Gastroesophageal sphincter (tissue), 4 donors: ENCODE measurements at regions not wholly inside any gene's neighbourhood (a gene's known extent, or its start where the extent isn't known, plus 50 kb on each side); places are given as distances from the start of the nearest gene placed in this dataset.

Source experiments
- ATAC-seq: fragments of 150-250 bp; one replicate; pipeline ENCODE4 v1.9.1; 2016; ENCODE audit warnings: mild to moderate bottlenecking, moderate library complexity
- H3K27ac ChIP-seq, 4 donors: fragments of 200-600 bp; sonication (generic) in 3 of 4; 1 replicate in 3 of 4; 2 replicates in 1 of 4; pipeline ENCODE4 v1.5.1; 2016 to 2019
- H3K27me3 ChIP-seq: fragments of 200-600 bp; sonication (generic); one replicate; pipeline ENCODE4 v1.5.1; 2019
- H3K36me3 ChIP-seq, 2 donors: fragments of 200-600 bp; sonication (generic); one replicate each; pipeline ENCODE4 v1.5.1; 2019; ENCODE audit warnings: control low read depth in 1 of 2
- H3K4me1 ChIP-seq, 3 donors: fragments of 200-600 bp; sonication (generic); 1 replicate in 2 of 3; 2 replicates in 1 of 3; pipeline ENCODE4 v1.5.1; 2016 to 2019; ENCODE audit warnings: control low read depth in 2 of 3
- H3K4me3 ChIP-seq, 2 donors: fragments of 200-600 bp; sonication (generic); one replicate each; pipeline ENCODE4 v1.5.1; 2019; ENCODE audit warnings: mild to moderate bottlenecking in 1 of 2, moderate library complexity in 1 of 2
- H3K9me3 ChIP-seq, 3 donors: fragments of 200-600 bp; sonication (generic); one replicate each; pipeline ENCODE4 v1.5.1; 2017 to 2019; ENCODE audit warnings: control low read depth in 2 of 3
- EP300 ChIP-seq: sonication (generic); formaldehyde crosslinking; IDR thresholded peaks from one replicate; pipeline ENCODE4 v1.6.1; 2017; ENCODE audit warnings: antibody characterized with exemption, mild to moderate bottlenecking
- POLR2A ChIP-seq, 2 donors: fragments of 450-650 bp; IDR thresholded peaks; one replicate each; pipeline ENCODE4 v1.6.1; 2017; ENCODE audit warnings: antibody characterized with exemption in 2 of 2, mild to moderate bottlenecking in 2 of 2, moderate library complexity in 1 of 2
- POLR2AphosphoS5 ChIP-seq: sonication (generic); formaldehyde crosslinking; IDR thresholded peaks from one replicate; pipeline ENCODE4 v1.6.1; 2017; ENCODE audit warnings: antibody characterized with exemption
- WGBS, 2 donors: methylation state at CpG; one replicate each; pipeline ENCODE4 v1.1.5; 2018; ENCODE audit warnings: low coverage in 1 of 2; 5-methylcytosine and 5-hydroxymethylcytosine counted together
- TF ChIP-seq, protein P1 (sequence below), 4 experiments: fragments of 200-600 bp in 2 of 4; fragments of 450-650 bp in 2 of 4; sonication (generic) in 1 of 4; IDR thresholded peaks; one replicate each; pipeline ENCODE4 v1.5.1; 2017 to 2019; ENCODE audit warnings: antibody characterized with exemption in 4 of 4, mild to moderate bottlenecking in 2 of 4, moderate library complexity in 2 of 4

DNA sequence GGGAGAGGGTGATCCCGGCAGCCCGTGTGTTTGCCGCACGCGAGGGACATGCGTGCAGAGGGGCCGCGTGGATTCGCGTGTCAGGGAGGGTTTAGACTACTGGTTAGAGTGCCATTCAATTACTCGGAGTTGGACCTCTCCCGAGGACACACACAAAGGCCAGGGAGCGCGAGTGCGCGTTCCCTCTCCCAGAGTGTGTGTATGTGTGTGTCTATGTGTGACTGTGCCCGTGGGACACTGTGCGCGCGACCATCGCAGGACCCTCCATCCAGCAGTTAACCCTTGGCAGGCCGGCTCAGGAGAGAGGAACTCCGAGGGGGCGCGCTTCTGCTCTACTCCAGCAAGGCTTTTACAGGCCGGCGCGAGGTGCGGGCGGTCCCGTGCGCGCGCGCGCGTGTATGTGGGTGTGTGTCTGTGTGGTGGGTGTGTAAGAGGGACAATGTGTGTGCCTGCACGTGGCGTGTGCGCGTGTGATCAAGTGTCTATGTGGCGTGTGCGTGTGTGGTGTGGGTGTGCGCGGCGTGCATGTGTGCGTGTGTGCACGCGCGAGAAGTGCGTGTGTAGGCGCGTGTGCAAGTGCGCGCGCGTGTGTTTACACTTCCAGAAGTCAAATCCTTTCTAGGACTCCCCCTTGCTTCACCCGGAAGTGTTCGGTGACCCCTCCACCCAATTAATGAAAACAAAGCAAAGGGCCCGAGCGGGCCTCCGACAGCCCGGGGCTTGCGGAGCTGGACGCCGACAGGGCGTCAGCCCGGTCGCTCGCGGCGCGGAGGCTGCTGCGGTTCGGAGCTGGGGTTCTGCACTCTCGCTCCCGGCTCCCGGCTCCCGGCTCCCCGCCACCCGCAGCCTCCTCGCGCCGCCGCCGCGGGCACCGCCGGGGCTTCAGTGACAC is 75.3 kb upstream of the TBCA start:
- Histone ChIP-seq H3K27me3 (peaks cover 3% of the 10 kb centered on the region), H3K27ac (peak overlapping the region in 2 of 4 donors; percentile 36 to 69), H3K36me3 (no peaks in the 10 kb centered on the region), H3K4me3 (peak overlapping the region; percentile 63), H3K4me1 (peaks cover 0 to 21% (median 4%) of the 10 kb centered on the region in 3 donors), H3K9me3 (no peaks in the 10 kb centered on the region)
- TF ChIP-seq EP300 = no peak
- TF ChIP-seq POLR2AphosphoS5 = no peak
- TF ChIP-seq, protein P1, sequence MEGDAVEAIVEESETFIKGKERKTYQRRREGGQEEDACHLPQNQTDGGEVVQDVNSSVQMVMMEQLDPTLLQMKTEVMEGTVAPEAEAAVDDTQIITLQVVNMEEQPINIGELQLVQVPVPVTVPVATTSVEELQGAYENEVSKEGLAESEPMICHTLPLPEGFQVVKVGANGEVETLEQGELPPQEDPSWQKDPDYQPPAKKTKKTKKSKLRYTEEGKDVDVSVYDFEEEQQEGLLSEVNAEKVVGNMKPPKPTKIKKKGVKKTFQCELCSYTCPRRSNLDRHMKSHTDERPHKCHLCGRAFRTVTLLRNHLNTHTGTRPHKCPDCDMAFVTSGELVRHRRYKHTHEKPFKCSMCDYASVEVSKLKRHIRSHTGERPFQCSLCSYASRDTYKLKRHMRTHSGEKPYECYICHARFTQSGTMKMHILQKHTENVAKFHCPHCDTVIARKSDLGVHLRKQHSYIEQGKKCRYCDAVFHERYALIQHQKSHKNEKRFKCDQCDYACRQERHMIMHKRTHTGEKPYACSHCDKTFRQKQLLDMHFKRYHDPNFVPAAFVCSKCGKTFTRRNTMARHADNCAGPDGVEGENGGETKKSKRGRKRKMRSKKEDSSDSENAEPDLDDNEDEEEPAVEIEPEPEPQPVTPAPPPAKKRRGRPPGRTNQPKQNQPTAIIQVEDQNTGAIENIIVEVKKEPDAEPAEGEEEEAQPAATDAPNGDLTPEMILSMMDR (IDR thresholded peaks at IDR 0.05) = no peak
- TF ChIP-seq POLR2A (IDR thresholded peaks at IDR 0.05) = no peak
- peak; percentile 30 for ATAC-seq
- WGBS, 2 donors = 0 to 38% methylated on average over 1 to 4 of the region's 89 CpGs

DNA sequence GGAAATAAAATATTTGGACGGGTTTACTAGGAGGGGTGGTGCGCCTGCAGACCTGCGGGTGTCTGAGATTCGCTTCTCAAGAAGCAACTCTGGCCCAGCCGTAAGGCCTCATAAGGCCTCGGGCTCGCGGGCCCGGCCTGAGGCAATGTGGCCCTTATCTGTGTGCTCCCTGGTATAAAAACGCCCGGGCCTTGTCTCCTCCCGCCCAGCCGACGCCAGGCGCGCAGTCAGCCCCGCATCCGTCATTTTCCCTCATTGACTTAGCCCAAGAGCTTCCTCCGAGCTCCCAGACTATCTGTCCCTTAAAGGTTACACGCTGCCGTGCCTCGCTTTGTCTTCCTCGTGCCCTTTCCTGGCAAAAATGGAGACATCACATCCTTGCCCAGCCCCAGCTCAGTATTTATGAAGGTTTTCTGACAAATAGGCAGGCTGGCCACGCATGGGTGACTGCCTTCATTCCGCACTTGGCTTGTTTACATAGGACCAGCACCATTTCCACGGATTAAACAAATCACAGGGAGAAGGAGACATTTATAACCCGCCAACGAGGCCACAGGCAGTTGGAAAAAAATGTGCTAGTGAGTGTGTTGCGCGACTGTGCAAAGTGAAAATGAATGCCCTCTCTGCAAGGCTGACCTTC is 74.5 kb upstream of the TBCA start:
- Histone ChIP-seq H3K9me3 (no peaks in the 10 kb centered on the region), H3K4me3 (peak overlapping the region; percentile 63), H3K27me3 (peaks cover 3% of the 10 kb centered on the region), H3K4me1 (peaks cover 0 to 21% (median 4%) of the 10 kb centered on the region in 3 donors), H3K36me3 (no peaks in the 10 kb centered on the region), H3K27ac (peak overlapping the region in 2 of 4 donors; percentile 36 to 69)
- TF ChIP-seq POLR2A (IDR thresholded peaks at IDR 0.05) = no peak
- TF ChIP-seq, protein P1 (IDR thresholded peaks at IDR 0.05) = no peak
- TF ChIP-seq POLR2AphosphoS5 = no peak
- no peak for TF ChIP-seq EP300
- WGBS, 2 donors = 75 to 83% methylated on average over 11 of the region's 30 CpGs
- ATAC-seq = no peak

DNA sequence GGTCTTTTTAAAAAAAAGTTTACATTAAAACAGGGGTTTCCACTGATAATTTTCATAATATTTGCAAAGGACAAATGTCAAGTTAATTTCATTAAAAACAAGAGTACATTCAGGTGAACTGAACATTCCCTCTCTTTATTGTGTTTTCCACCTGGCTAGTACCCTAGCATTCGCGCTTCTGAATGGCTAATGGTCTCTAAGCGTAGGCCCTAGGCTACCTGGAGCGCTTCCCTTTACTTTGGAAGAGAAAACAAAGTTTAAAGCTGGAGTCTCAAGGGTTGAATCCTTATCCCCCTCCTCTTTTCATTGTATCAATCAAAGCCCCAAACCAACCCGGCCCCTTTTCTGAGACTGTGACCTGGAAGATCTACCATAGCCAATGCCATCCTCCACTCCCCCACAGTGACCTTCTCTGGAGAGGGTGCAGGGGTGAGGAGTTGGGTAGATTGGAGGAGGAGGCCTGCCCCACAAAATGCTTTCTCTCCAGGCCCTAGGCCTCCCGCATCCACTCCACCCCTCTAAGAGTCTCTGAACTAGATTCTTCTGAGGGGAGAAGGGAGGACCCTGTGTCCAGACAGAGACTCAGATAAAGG is 73.3 kb upstream of the TBCA start:
- 88% methylated on average over 5 of the region's 6 CpGs; no CpG with 5 or more reads in 1 of the 2 donors for WGBS, 2 donors
- no peaks in the 10 kb centered on the region for H3K36me3 ChIP-seq
- ATAC-seq = no peak
- H3K4me3 ChIP-seq = no peak overlapping the region
- no peak overlapping the region for H3K27ac ChIP-seq
- H3K4me1 ChIP-seq = peaks cover 0 to 30% (median 4%) of the 10 kb centered on the region in 3 donors
- H3K9me3 ChIP-seq = no peaks in the 10 kb centered on the region
- H3K27me3 ChIP-seq = peaks cover 3% of the 10 kb centered on the region
- TF ChIP-seq POLR2A (IDR thresholded peaks at IDR 0.05) (no peak), POLR2AphosphoS5 (no peak), EP300 (no peak)
- TF ChIP-seq, protein P1 (IDR thresholded peaks at IDR 0.05) = no peak

DNA sequence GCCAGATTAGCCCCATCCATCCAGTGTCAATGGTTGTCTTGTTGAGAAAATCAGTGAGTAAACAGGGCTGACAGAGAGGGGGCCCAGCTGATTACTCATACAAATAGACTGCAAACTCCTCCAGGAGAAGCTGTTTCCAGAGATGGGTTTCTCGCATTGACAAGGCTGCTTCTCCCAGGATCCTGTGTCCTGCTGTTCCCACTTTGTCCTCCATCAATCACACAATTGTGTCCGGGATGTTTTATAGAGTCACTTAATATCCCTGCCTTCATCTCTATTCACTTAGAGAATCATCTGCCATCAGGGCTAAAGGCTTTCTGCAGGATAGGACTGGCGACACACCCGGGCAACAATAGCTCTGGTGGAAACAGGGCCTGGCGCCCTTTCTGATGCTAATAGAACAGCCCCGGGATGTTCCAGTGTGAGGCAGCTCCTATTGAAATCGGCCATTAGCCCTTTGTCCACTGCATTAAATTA is 71.7 kb upstream of the TBCA start:
- TF ChIP-seq POLR2A (IDR thresholded peaks at IDR 0.05) = no peak
- TF ChIP-seq EP300 = no peak
- TF ChIP-seq POLR2AphosphoS5 = no peak
- TF ChIP-seq, protein P1 (IDR thresholded peaks at IDR 0.05) = no peak
- Histone ChIP-seq H3K4me3 (no peak overlapping the region), H3K36me3 (no peaks in the 10 kb centered on the region), H3K27me3 (peaks cover 3% of the 10 kb centered on the region), H3K4me1 (peaks cover 0 to 37% (median 8%) of the 10 kb centered on the region in 3 donors), H3K27ac (no peak overlapping the region), H3K9me3 (no peaks in the 10 kb centered on the region)
- WGBS, 2 donors = 88% methylated on average over 4 of the region's 7 CpGs; no CpG with 5 or more reads in 1 of the 2 donors
- no peak for ATAC-seq
